ENCODE measurements at regions not wholly inside any gene's neighbourhood (a gene's known extent, or its start where the extent isn't known, plus 50 kb on each side); places are given as distances from the start of the nearest gene placed in this dataset.

GRCh38 chr9:107628444-107628843 lies 138.9 kb upstream of the KLF4 start:
- DNase-seq (ENCODE audit: low read depth) = no peak

GRCh38 chr9:107627781-107628180 lies 138.2 kb upstream of the KLF4 start:
- DNase-seq (ENCODE audit: low read depth) = no peak

DNA sequence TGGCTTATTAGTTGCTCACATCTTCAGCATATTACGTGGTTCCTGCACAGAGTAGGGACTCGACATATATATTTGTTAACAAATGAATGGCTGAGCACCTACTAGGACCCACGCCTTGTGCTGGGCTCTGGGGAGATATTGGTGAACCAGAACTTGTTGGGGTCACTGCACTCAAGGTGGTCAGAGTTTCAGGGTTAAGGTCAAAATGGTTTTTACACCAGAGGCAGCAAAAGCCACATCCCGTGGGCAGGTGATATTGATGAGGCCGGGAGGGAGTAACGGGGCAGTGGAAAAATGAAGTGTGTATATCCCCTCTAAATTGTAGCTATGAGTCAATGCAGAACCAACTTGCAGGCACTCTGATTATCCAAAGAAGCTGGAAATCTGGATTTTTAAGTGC lies 136.5 kb upstream of the KLF4 start:
- no peak for DNase-seq (ENCODE audit: low read depth)

GRCh38 chr9:107625383-107625984 lies 135.9 kb upstream of the KLF4 start:
- no peak for DNase-seq (ENCODE audit: low read depth)

GRCh38 chr9:107624234-107624948 lies 134.8 kb upstream of the KLF4 start:
- peak; percentile 72 for DNase-seq (ENCODE audit: low read depth)

GRCh38 chr9:107621436-107621835 lies 131.9 kb upstream of the KLF4 start:
- no peak for DNase-seq (ENCODE audit: low read depth)

GRCh38 chr9:107620801-107621200 lies 131.2 kb upstream of the KLF4 start:
- DNase-seq (ENCODE audit: low read depth) = no peak

GRCh38 chr9:107620236-107620635 lies 130.7 kb upstream of the KLF4 start:
- DNase-seq (ENCODE audit: low read depth) = no peak

GRCh38 chr9:107615321-107615720 lies 125.8 kb upstream of the KLF4 start:
- no peak for DNase-seq (ENCODE audit: low read depth)

- no peak for DNase-seq (ENCODE audit: low read depth)
These were observed 125.2 kb upstream of the KLF4 start for GRCh38 chr9:107614765-107615164.

DNA sequence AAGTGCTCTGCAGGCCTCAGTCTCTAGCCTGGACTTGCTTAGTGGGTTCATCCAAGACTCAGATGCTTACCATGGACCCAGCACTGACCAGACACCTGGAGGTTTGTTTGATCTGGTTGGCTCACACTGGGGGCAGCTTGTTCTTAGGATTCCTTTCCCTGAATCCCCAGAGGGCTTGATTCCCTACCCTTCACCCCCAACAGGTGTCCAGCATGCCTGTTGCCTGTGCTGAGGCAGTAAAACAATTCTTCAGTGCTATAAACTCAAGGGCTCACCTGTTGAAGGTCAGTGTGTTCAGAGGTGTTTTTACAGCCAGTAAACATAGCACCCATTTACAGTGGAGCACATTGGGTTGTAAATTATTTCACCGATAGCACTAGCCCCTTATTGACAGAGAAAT lies 123.8 kb upstream of the KLF4 start:
- no peak for DNase-seq (ENCODE audit: low read depth)

GRCh38 chr9:107612136-107612535 lies 122.6 kb upstream of the KLF4 start:
- no peak for DNase-seq (ENCODE audit: low read depth)

DNA sequence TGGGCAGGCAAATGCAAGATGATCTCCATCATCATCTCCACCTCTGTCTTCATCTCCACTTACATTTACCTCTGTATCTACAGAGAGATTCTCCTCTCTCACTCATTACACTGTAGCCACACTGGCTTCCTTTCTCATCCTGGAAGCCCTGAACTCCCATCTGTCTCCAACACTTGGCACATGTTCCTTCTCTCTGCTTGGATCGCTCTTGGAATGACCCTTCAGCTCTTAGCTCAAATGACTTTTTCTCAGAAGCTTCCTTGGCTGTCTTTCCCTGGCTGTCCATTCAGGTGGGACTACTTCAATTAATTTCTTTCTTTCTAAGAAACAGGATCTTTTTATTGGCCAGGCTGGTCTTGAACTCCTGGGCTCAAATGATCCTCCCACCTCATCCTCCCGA lies 120.0 kb upstream of the KLF4 start:
- no peak for DNase-seq (ENCODE audit: low read depth)

- DNase-seq (ENCODE audit: low read depth) = no peak
These were observed 116.7 kb upstream of the KLF4 start for GRCh38 chr9:107606149-107606790.

DNA sequence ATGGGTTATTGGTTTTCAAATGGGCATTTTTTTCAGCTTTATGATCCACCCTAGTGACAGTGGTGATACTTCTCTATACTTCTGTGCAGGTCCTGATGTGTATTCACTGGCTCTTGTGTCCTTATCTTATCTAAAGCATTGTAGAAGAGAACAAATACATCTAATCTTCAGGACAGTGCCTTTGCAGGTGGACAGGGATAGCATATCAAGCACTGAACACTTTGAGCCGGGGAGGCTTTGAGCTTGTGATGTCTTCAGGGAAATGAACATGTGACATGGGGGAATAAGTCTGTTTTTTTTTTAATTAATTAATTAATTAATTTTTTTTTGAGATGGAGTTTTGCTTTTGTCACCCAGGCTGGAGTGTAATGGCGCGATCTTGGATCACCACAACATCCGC lies 115.5 kb upstream of the KLF4 start:
- DNase-seq (ENCODE audit: low read depth) = no peak

GRCh38 chr9:107603281-107603680 lies 113.7 kb upstream of the KLF4 start:
- no peak for DNase-seq (ENCODE audit: low read depth)

GRCh38 chr9:107600060-107600573 lies 110.5 kb upstream of the KLF4 start:
- peak; percentile 6 for DNase-seq (ENCODE audit: low read depth)

- no peak for DNase-seq (ENCODE audit: low read depth)
These were observed 108.2 kb upstream of the KLF4 start for GRCh38 chr9:107597743-107598217.

DNA sequence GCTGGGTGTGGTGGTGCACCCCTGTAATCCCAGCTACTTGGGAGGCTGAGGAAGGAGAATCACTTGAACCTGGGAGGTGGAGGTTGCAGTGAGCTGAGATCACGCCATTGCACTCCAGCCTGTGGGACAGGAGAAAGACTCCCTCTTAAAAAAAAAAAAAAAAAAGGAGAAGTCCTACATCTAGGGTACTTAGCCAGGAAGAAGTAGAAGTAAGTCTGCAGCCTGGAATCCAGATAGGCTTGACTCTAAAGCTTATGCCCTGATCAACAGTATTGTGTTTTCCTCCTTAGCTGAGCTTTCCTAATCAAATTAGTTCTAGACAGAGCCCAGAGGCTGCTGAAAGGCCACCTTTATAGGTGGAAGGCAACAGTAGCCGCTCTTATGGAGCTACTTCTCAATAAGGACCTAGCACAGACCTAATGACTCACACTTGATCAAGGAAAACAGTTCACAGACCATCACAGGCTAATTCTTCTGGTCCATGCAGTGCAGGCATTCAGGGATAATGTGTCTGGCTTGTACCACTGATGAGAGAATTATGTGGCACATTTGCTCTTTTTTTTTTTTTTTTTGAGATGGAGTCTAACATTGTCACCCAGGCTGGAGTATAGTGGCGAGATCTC lies 105.5 kb upstream of the KLF4 start:
- no peak for DNase-seq (ENCODE audit: low read depth)

- DNase-seq (ENCODE audit: low read depth) = no peak
These were observed 103.8 kb upstream of the KLF4 start for GRCh38 chr9:107593224-107593870.

DNA sequence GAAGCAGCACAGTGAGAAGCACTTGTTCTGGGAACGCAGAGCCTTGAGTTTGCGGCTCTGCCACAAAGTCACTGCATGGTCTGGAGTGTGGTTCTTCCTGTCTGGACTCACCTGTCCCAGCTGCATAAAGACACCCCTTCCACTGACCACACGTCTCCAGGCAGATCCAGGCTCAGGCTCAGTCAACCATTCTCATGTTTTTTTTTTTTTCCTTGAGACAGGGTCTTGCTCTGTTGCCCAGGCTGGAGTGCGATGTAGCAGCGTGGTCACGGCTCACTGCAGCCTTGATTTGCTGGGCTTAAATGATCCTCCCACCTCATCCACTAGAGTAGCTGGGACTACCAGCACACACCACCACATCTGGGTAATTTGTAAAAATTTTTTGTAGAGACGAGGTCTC lies 102.9 kb upstream of the KLF4 start:
- no peak for DNase-seq (ENCODE audit: low read depth)

- no peak for DNase-seq (ENCODE audit: low read depth)
These were observed 102.2 kb upstream of the KLF4 start for GRCh38 chr9:107591781-107592180.

Data from RPMI7951 (cell line).